GM21825 (cell line): ENCODE measurements at regions not wholly inside any gene's neighbourhood (a gene's known extent, or its start where the extent isn't known, plus 50 kb on each side); places are given as distances from the start of the nearest gene placed in this dataset.
"Not testable (repeated sequence)": the region's sequence is repeated elsewhere in the genome, so short reads cannot be mapped to it uniquely, and the experiment has no call there.

Experiments
- ATAC-seq: cut with Tn5 transposase; IDR thresholded peaks from one replicate; pipeline ENCODE4 v1.9.1; 2021; ENCODE audit warnings: mild to moderate bottlenecking, moderate library complexity; ENCODE audit not compliant: unreplicated experiment

DNA sequence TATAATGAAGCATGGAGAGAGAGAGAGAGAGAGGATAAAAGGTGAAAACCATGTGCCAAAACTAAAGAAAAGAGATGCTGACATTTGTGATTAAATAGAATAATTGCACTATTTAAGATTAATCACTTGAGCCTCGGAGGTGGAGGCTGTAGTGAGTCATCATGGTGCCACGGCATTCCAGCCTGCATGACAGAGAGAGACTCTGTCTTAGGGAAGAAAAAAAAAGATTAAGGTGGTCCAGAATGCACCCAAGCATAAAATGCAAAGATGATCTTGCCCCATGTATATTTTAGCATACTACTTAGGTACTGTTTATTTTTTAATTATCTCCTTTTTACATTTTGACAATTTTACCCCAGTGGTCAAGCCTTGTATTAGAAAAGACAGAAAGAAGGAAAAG is 742.5 kb downstream of the SPATA31A1 start:
- ATAC-seq = not testable (repeated sequence)

DNA sequence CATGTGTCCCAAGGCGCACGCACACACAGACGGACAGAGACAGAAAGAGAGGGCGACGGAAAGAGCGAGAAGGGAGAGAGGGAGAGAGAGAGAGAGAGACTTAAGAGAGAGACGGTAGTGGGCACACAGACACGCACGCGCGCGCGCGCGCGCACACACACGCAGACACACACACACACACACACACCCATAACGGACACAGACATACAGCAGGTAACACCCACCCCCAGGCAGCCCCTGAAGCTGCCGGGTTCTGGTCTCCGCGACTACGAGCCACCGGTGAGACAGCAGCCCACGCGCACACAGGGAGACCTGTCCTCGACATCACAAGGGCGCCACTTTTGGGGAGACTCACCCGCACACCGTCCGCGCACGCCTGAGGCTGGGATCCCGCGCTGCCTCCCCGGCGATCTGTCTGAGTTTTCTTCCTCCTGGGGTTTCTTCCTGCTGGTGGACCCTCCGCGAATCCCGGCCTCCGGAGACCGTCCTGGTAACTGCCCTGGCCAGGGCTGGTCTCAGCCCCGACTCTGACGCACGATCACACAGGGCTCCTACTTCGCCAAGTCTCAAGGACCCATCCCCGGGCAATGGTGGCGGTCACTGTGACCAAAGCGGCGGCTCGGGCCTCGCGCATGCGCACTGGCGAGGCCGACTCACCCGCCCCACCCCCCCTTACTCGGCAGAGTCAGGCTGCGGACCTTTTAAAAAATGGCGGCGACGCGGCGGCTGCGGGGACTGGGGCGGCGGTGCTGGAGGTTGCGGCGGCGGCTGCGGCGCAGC is 750.7 kb downstream of the SPATA31A1 start:
- ATAC-seq = not testable (repeated sequence)

DNA sequence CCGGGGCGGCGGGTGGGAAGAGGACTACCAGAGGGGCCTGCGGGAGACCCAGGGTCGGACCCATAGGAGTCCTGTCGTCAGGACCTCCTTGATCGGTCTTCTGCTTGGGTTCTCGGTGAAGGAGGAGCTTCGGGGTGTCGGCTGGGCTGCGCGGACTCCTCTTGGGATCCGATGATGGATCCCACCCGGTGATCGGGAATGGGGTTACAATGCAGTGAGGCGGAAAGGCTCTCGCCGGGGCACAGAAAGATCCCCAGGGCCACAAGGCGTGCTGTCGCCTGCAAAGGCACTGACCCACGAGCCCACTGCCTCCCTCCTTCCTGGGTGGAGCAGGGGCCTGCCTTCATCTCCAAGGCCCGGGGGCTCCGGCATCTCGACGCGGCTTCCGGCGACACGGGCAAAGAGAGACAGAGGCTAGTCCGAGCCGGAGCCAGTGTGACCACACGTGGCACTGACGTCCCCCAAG is 751.3 kb downstream of the SPATA31A1 start:
- not testable (repeated sequence) for ATAC-seq

DNA sequence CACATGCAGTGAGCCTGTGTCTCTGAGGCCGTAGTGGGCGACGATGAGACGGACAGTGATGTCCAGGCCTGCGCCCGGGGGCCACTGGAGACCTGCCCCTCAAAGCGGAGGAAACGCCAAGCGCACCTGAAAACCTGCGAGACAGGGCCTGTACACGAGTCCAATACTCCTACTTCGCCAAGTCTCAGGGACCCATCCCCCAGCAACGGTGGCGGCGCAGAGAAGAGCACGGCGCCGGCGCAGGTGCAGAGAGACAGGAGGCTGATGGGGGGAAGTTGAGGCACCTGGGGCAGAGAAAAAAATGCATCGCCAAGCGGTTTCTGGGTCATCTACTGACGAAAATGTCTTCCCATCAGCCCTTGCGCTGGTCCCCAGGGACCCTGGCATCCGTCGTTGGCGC is 751.8 kb downstream of the SPATA31A1 start:
- not testable (repeated sequence) for ATAC-seq

DNA sequence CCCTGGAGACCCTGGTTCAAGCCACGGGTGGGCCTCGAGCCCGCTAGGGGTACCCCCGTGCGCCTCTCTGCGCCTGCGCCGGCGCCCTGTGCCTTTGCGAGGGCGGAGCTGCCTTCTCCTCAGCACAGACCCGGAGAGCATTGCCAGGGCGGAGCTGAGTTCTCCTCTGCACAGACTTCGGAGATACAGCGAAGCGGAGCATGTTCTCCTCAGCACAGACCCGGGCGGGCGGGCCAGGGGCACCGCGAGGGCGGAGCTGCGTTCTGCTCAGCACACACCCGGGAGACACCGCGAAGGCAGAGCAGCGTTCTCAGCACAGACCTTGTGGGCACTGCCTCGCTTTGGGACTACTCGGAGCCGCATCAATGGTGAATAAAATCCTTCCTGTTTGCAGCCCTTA is 753.0 kb downstream of the SPATA31A1 start:
- ATAC-seq = not testable (repeated sequence)

DNA sequence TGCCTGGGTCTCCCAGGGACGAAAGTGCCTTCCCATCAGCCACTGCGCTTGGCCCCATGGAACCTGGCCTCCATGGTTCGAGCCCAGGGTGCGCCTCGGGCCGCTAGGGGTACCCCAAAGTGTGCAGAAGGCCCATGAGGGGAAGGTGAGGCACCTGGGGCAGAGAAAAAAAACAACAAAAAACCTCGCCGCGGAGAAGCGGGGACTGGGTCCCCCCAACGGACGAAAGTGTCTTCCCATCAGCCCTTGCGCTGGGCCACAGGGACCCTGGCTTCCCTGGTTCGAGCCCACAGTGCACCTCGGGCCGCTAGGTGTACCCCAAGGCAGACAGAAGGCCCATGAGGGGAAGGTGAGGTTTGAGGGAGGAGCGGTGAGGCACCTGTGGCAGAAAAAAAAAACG is 755.3 kb downstream of the SPATA31A1 start:
- not testable (repeated sequence) for ATAC-seq

DNA sequence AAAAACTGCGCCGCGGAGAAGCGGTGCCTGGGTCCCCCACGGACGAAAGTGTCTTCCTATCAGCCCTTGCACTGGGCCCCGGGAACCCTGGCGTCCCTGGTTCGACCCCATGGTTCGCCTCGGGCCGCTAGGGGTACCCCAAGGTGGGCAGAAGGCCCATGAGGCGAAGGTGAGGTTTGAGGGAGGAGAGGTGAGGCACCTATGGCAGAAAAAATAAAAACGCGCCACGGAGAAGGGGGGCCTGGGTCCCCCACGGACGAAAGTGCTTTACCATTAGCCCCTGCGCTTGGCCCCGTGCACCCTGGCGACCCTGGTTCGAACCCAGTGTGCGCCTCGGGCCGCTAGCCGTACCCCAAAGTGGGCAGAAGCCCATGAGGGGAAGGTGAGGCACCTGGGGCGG is 756.1 kb downstream of the SPATA31A1 start:
- ATAC-seq = not testable (repeated sequence)

DNA sequence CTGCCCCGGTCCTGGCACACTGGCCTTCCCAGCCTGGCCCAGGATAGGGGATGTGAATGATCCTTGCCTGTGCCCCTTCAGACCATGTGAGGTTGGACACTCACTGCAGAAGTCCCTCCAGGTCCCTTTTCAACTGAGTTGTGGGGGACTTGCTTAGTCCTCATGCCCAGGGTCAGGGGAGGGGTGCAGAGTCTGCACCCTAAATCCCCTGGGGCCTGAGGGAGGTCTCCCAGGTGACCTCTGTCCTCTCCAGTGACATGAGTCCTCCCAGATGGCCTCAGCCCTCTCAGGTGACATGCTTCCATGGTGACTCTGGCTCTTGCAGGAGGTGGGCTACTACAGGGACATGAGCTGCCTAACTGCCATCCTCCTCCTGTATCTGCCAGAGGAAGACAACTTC is 775.1 kb downstream of the SPATA31A1 start:
- not testable (repeated sequence) for ATAC-seq

DNA sequence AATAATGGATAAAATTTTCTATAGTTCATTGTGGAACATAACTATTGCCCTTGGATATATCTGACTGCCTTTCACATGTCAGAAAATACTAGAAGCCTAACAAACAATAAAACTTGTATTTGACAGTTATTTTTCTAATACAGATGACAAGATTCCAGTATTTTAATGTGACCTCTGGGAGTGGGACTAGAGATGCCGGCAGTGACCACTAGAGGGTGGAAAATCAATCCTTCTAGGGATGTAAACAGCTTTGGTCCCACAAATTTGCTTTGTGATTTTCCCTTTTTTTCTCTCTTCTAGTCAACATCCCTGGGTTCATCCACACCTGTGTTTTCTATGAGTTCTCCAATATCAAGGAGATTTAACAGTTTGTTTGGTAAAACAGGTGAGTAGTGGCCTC is 813.7 kb downstream of the SPATA31A1 start:
- ATAC-seq = peak; percentile 70

DNA sequence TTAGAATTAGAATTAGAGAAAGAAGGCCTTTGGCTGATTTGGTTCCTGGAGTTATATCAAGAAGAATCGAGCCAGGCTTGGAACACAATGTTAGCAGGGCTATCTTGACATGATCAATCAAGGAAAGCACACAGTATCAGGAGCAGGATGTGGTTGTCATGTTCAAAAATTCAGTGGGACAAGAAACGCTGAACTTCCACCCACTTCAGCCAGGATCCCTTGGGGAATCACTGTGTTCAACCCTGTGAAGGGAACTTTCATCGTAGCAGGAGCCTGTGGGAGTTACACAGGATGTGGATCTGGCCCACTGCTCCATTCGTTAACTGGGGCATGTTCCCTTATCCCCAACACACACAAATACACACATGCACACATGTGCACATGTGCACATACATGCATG is 817.8 kb downstream of the SPATA31A1 start:
- ATAC-seq = not testable (repeated sequence)

DNA sequence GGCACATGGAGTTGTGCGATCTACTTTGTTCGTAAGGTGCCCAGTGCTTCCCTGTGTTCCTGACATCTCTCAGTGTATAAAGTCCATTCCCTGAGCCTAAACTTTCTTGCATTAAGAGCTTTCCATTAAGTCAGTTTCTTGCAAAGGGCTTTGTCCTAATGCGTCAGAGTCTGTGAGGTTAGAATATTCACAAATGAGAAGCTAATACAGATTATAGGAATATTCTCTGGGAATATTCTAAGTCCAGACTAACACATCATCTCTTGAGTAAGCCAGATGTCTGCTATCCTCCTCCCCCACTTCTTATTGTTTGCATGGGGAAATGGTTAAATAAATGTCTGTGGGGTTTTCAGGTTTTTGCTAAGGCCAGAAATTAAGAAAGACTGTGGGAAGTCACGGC is 818.6 kb downstream of the SPATA31A1 start:
- ATAC-seq = not testable (repeated sequence)

DNA sequence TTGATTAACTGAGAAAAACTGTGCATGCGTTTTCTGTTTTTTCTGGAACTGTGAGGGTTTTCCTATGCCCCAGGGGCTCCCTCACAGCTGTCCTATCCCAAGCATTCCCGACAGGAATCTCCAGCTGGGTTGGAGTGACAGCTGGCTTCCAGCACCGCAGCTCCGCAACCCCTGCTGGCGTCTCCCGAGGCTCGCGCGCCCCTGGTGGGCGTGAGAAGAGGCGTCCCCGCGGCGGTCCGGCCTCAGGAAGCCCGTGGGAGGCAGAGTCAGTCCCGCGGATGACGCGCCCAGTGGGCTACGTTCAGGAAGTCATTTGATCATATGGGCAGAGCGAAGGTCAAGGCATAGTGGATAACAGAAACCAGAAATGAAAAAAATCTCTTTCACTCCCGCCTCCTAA is 821.9 kb downstream of the SPATA31A1 start:
- ATAC-seq = not testable (repeated sequence)

DNA sequence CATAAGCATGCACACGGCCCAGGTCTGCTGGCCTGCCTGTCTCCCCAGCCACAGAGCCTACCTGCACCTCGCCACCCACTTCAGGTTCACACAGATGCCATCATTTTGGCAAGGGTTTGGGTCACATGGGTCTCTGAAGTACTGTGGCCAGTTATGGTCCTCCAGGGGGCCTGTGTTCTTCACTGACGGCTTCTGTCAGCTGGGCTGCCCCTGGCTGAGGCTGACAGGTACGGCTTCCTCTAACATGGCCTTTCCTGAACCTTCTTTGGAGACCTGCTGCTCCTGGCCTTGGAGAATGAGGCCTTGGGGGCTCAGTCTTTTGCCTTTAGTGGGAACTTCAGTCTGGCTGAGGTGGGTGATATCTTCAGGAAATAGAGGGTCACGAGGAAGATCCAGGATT is 835.9 kb downstream of the SPATA31A1 start:
- ATAC-seq = not testable (repeated sequence)

DNA sequence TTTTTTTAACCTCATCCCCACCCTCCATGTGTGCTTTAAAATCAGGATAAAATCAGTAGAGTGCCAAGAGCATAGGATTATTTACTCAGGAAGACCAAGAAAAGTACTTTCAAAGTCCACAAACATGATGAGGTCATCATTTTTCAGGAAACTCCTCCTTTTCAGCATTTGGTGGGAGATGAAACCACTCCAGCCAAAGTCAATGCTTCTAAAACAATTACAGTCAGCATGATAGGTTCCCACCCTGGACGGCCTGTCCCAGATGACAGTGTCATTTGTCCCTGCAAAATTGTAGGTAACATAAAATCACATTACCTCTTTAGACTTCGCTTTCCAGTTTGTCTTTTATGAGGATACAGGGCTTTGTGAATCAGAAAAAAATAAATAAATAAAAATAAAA is 836.7 kb downstream of the SPATA31A1 start:
- not testable (repeated sequence) for ATAC-seq

DNA sequence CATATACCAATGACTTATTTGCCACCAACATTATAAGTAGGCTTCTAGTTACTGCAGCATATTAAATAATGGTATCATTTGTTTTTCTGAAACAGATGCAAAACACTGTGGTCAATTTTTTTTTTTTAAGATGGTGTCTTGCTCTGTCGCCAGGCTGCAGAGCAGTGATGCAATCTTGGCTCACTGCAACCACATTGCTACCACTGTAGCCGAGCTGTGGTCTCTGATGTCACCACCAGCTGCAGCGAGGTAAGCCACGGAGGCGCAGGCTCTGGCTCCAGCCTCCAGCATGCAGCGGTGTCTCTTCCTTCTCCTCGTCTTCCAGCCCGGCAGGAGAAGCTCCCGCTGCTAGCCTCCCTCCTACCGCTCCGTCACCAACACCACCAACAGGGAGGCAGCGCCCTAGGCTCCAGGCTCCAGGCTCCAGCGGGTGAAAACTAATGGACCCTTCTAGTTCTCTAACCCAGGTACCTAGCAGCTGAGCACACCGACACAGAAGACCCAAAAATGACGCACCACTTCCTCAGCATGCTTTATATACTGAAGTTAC is 840.8 kb downstream of the SPATA31A1 start:
- not testable (repeated sequence) for ATAC-seq

DNA sequence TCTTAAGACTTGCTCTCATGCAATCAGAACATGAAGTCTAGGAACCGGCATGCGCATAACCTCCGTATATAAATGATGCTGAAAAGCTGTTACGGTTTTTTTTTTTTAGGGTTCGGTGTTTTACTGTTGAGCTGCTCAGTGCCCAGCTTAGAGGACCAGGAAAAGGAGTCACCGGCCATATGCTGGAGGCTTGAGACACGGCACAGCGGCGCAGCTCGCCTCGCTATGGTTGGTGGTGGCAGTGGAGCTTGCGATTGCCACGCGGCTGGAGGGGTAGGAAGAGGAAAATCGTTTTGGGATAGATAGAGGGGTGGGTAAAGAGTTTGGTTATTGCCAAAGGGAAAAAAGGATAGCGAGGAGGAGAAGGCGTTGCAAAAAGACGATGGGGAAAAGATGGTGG is 841.3 kb downstream of the SPATA31A1 start:
- not testable (repeated sequence) for ATAC-seq

DNA sequence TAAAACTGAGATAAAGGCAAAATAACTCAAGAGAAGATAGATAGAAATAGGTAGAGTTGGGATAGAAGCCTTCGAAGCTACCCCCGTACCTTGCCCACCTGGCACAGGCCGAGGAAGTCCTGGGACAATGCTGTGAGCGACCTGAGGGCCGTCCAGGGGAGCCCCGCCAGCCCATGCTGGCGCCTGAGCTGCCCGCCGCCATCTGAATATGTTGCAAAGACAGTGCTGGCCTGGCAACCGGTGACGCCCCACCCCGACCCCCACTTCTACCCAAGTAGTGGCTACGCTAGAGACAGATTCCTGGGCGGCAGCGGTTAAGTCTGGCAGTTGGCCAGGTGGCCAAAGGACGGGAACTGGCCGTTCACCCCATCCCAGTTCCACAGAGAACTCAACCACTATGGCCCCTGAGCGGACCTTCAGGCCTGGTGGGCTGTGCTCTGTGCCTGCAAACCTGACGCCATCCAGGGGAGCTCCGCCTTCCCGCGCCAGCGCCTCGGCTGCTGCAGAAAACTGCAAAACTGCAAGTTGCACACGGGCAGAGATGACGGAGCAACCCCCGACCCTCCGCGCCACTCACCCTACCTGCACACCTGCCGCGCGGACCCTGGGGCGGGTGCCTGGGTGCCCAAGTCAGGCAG is 866.2 kb downstream of the SPATA31A1 start:
- ATAC-seq = not testable (repeated sequence)

DNA sequence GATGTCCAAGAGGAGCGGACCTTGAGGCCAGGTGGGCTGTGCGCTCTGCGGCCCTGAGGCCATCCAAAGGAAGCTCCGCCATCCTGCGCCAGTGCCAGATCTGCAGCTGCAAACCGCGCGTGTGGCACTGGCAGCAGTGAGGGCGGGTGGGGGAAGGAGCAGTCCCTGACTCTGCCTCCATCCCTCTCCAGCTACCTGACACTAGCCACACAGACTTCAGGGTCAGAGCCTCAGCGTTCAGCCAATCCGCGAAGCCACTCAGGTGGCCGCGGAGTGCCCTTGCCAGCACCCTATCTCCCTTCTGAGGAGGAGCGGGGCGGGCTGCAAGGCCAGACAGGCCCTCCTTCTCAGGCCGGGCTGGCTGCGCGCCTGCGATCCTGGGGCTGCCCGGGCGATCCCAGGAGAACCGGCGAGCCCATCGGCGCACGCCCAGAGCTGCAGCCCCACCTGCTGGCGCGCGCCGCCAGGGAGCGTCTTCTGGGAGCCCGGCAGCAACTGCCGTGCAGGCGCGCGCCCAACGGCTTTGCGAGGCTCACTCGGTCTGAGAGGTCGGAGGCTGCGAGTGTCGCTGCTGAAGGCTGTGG is 867.2 kb downstream of the SPATA31A1 start:
- peak; percentile 60 for ATAC-seq

DNA sequence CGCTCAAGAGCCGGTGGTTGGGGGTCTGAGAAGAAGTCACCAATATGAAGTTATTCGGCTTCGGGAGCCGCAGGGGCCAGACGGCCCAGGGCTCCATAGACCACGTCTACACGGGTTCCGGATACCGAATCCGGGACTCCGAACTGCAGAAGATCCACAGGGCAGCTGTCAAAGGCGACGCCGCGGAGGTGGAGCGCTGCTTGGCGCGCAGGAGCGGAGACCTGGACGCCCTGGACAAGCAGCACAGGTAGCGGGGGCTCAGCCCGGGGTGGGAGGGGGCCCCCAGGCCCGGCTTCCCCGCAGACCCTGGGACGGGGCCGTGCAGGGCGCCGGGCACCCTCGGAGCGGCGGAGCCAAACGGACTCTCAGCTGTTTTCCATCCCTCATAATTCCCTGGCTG is 867.9 kb downstream of the SPATA31A1 start:
- not testable (repeated sequence) for ATAC-seq
